IMR-90 (cell line): ENCODE measurements at regions not wholly inside any gene's neighbourhood (a gene's known extent, or its start where the extent isn't known, plus 50 kb on each side); places are given as distances from the start of the nearest gene placed in this dataset.

ENCODE experiments used
- ATAC-seq: fragments of 200-7000 bp; cut with Tn5 transposase; 2 replicates; pipeline ENCODE4 v1.9.1; 2020; ENCODE audit warnings: low read depth, mild to moderate bottlenecking, moderate library complexity
- BruUV-seq: library from RNA; stranded (reverse); fragments of 400-500 nt; replicated peaks from 2 replicates; lab custom pipeline; 2021; lab: Mats Ljungman, UMichigan
- CTCF ChIA-PET: fragments of 300-600 bp; formaldehyde crosslinking; extraction: SDS; loops from one replicate; lab custom pipeline; 2021; ENCODE audit warnings: antibody characterized with exemption; lab: Yijun Ruan, JAX
- POLR2A ChIA-PET: fragments of 300-600 bp; sonication (Branson Sonifier 250); formaldehyde crosslinking; loops from one replicate; lab custom pipeline; 2022; ENCODE audit warnings: antibody characterized with exemption; ENCODE audit not compliant: unreplicated experiment; lab: Charles Lee
- DNase-seq: peaks from one replicate; pipeline ENCODE4 v3.0.0; 2013
- H2AFZ ChIP-seq: replicated peaks from 2 replicates; pipeline ENCODE3; 2013; ENCODE audit warnings: low read length, mild to moderate bottlenecking; ENCODE audit not compliant: poor library complexity
- H2AK5ac ChIP-seq: 2 replicates; pipeline ENCODE4 v1.6.1; 2013; ENCODE audit warnings: low read depth, low read length, inconsistent platforms
- H2AK9ac ChIP-seq: replicated peaks from 2 replicates; pipeline ENCODE3; 2013; ENCODE audit warnings: mild to moderate bottlenecking, low read depth, low read length, moderate library complexity; ENCODE audit not compliant: poor library complexity
- H2BK120ac ChIP-seq: 2 replicates; pipeline ENCODE4 v1.6.1; 2013; ENCODE audit warnings: low read depth, low read length, inconsistent platforms
- H2BK15ac ChIP-seq: 3 replicates; pipeline ENCODE4 v1.6.1; 2013; ENCODE audit warnings: low read depth, low read length, inconsistent platforms
- H2BK20ac ChIP-seq: 2 replicates; pipeline ENCODE4 v1.6.1; 2013; ENCODE audit warnings: low read depth, mild to moderate bottlenecking, inconsistent platforms, low read length, moderate library complexity
- H2BK5ac ChIP-seq: 2 replicates; pipeline ENCODE4 v1.6.1; 2013; ENCODE audit warnings: mild to moderate bottlenecking, low read depth, low read length, inconsistent platforms; ENCODE audit not compliant: poor library complexity, severe bottlenecking
- H3K14ac ChIP-seq: replicated peaks from 2 replicates; pipeline ENCODE4 v1.6.1; 2013; ENCODE audit warnings: low read depth, low read length, inconsistent platforms
- H3K18ac ChIP-seq: 2 replicates; pipeline ENCODE4 v1.6.1; 2013; ENCODE audit warnings: low read depth, low read length, control low read depth
- H3K23ac ChIP-seq: 2 replicates; pipeline ENCODE4 v1.6.1; 2013; ENCODE audit warnings: low read depth, low read length, inconsistent platforms
- H3K27ac ChIP-seq: 2 replicates; pipeline ENCODE4 v1.5.1; 2013; ENCODE audit warnings: mild to moderate bottlenecking, control low read depth, low read length; ENCODE audit not compliant: insufficient read depth
- H3K27me3 ChIP-seq: 2 replicates; pipeline ENCODE4 v1.6.1; 2013; ENCODE audit warnings: low read length; ENCODE audit not compliant: control insufficient read depth, insufficient read depth
- H3K36me3 ChIP-seq: 2 replicates; pipeline ENCODE4 v1.6.1; 2013; ENCODE audit warnings: low read length, mixed read lengths; ENCODE audit not compliant: control insufficient read depth, insufficient read depth
- H3K4ac ChIP-seq: 2 replicates; pipeline ENCODE4 v1.6.1; 2013; ENCODE audit warnings: low read depth, low read length, inconsistent platforms
- H3K4me1 ChIP-seq: 2 replicates; pipeline ENCODE4 v1.6.1; 2013; ENCODE audit warnings: low read length, mixed read lengths; ENCODE audit not compliant: control insufficient read depth, insufficient read depth
- H3K4me2 ChIP-seq: 2 replicates; pipeline ENCODE4 v1.6.1; 2013; ENCODE audit warnings: low read depth, mild to moderate bottlenecking, control low read depth, low read length, moderate library complexity
- H3K4me3 ChIP-seq: 2 replicates; pipeline ENCODE4 v1.5.1; 2013; ENCODE audit warnings: low read depth, mild to moderate bottlenecking, control low read depth, low read length, moderate library complexity; ENCODE audit not compliant: insufficient read depth
- H3K56ac ChIP-seq: 2 replicates; pipeline ENCODE4 v1.6.1; 2013; ENCODE audit warnings: low read length, inconsistent platforms; ENCODE audit not compliant: insufficient read depth; ENCODE audit errors: extremely low read depth
- H3K79me1 ChIP-seq, 2 experiments: 2 replicates each; pipeline ENCODE4 v1.6.1; 2013; ENCODE audit warnings: low read length in 2 of 2, inconsistent platforms in 1 of 2, low read depth in 1 of 2
- H3K9ac ChIP-seq: 2 replicates; pipeline ENCODE4 v1.6.1; 2013; ENCODE audit warnings: low read depth, low read length, control low read depth
- H3K9me1 ChIP-seq: 2 replicates; pipeline ENCODE4 v1.6.1; 2013; ENCODE audit warnings: low read length, inconsistent platforms; ENCODE audit not compliant: insufficient read depth
- H3K9me3 ChIP-seq: 2 replicates; pipeline ENCODE4 v1.6.1; 2013; ENCODE audit warnings: low read length; ENCODE audit not compliant: control insufficient read depth, insufficient read depth
- H4K20me1 ChIP-seq: 2 replicates; pipeline ENCODE4 v1.6.1; 2013; ENCODE audit warnings: low read length, inconsistent platforms; ENCODE audit not compliant: insufficient read depth
- H4K5ac ChIP-seq: 2 replicates; pipeline ENCODE4 v1.6.1; 2013; ENCODE audit warnings: mild to moderate bottlenecking, low read depth, low read length, control low read depth
- H4K8ac ChIP-seq, 2 experiments: 2 replicates each; pipeline ENCODE4 v1.6.1; 2013; ENCODE audit warnings: low read depth in 2 of 2, low read length in 2 of 2, control low read depth in 1 of 2, inconsistent platforms in 1 of 2
- H4K91ac ChIP-seq: 2 replicates; pipeline ENCODE4 v1.6.1; 2013; ENCODE audit warnings: low read depth, low read length, inconsistent platforms; ENCODE audit not compliant: insufficient read depth
- BHLHE40 ChIP-seq: fragments of 150-350 bp; IDR thresholded peaks from 2 replicates; pipeline ENCODE4 v1.6.1; 2016; ENCODE audit warnings: mild to moderate bottlenecking, low read depth, low read length
- CEBPB ChIP-seq: IDR thresholded peaks from 2 replicates; pipeline ENCODE4 v1.6.1; 2012; ENCODE audit warnings: low read depth, low read length, improper control_type of control experiment
- CHD1 ChIP-seq: IDR thresholded peaks from 2 replicates; pipeline ENCODE4 v1.6.1; 2012; ENCODE audit warnings: low read depth, low read length, improper control_type of control experiment
- FOS ChIP-seq: fragments of 150-350 bp; IDR thresholded peaks from 2 replicates; pipeline ENCODE4 v1.6.1; 2016; ENCODE audit warnings: low read depth, low read length
- MAFK ChIP-seq: IDR thresholded peaks from 2 replicates; pipeline ENCODE4 v1.6.1; 2012; ENCODE audit warnings: low read depth, low read length, improper control_type of control experiment
- MAZ ChIP-seq: IDR thresholded peaks from 2 replicates; pipeline ENCODE4 v1.6.1; 2012; ENCODE audit warnings: low read depth, mild to moderate bottlenecking, low read length, improper control_type of control experiment, moderate library complexity, borderline replicate concordance
- MXI1 ChIP-seq: IDR thresholded peaks from 2 replicates; pipeline ENCODE4 v1.6.1; 2012; ENCODE audit warnings: low read depth, mild to moderate bottlenecking, low read length, moderate library complexity, borderline replicate concordance
- NFE2L2 ChIP-seq: fragments of 150-350 bp; IDR thresholded peaks from 2 replicates; pipeline ENCODE4 v1.6.1; 2016; ENCODE audit warnings: low read depth, mild to moderate bottlenecking, low read length
- POLR2A ChIP-seq: IDR thresholded peaks from 2 replicates; pipeline ENCODE4 v1.6.1; 2012; ENCODE audit warnings: mild to moderate bottlenecking, low read depth, low read length
- RAD21 ChIP-seq: IDR thresholded peaks from 2 replicates; pipeline ENCODE4 v1.6.1; 2012; ENCODE audit warnings: low read length, improper control_type of control experiment
- RCOR1 ChIP-seq: IDR thresholded peaks from 2 replicates; pipeline ENCODE4 v1.6.1; 2012; ENCODE audit warnings: mild to moderate bottlenecking, low read length, improper control_type of control experiment; ENCODE audit not compliant: insufficient replicate concordance
- RFX5 ChIP-seq: IDR thresholded peaks from 2 replicates; pipeline ENCODE4 v1.8.0; 2012; ENCODE audit warnings: low read depth, mild to moderate bottlenecking, low read length, moderate library complexity
- SMC3 ChIP-seq: fragments of 150-350 bp; IDR thresholded peaks from 2 replicates; pipeline ENCODE4 v1.6.1; 2016; ENCODE audit warnings: low read depth, mild to moderate bottlenecking, antibody characterized with exemption, low read length, moderate library complexity
- WGBS, 2 experiments: methylation state at CpG; one replicate each; pipeline versions ENCODE4 v1.1.5 to v1.1.7; 2013; ENCODE audit warnings: missing lambda C conversion rate in 2 of 2; ENCODE audit not compliant: insufficient read length in 1 of 2; ENCODE audit errors: extremely low coverage in 2 of 2; 5-methylcytosine and 5-hydroxymethylcytosine counted together
- dilution Hi-C: fragments of 300-500 bp; cut with HindIII; formaldehyde crosslinking; loops from one replicate; pipeline ENCODE4 v1.14.3; 2018; ENCODE audit warnings: low sequenced_read_pairs; ENCODE audit not compliant: unreplicated experiment
- in situ Hi-C: fragments of 300-500 bp; cut with MboI; formaldehyde crosslinking; loops from 3 replicates; pipeline ENCODE4 v1.14.3; 2019; ENCODE audit warnings: low sequenced_read_pairs, inconsistent platforms, mixed read lengths
- intact Hi-C: fragments of 100-400 bp; cut with micrococcal nuclease; formaldehyde crosslinking; loops from 2 replicates; pipeline ENCODE4 v1.10.0; 2022
- TF ChIP-seq, protein P1 (sequence below): conservative IDR thresholded peaks from 2 replicates; pipeline ENCODE4 v1.5.1; 2012; ENCODE audit warnings: mild to moderate bottlenecking, low read depth, low read length, improper control_type of control experiment
- TF ChIP-seq, protein P2 (sequence below): fragments of 150-350 bp; IDR thresholded peaks from 2 replicates; pipeline ENCODE4 v1.6.1; 2017; ENCODE audit warnings: mild to moderate bottlenecking, antibody characterized with exemption, low read length, low read depth
- TF ChIP-seq, protein P3 (sequence below): fragments of 150-350 bp; IDR thresholded peaks from 2 replicates; pipeline ENCODE4 v1.6.1; 2016; ENCODE audit warnings: low read depth, mild to moderate bottlenecking, low read length, moderate library complexity, borderline replicate concordance

DNA sequence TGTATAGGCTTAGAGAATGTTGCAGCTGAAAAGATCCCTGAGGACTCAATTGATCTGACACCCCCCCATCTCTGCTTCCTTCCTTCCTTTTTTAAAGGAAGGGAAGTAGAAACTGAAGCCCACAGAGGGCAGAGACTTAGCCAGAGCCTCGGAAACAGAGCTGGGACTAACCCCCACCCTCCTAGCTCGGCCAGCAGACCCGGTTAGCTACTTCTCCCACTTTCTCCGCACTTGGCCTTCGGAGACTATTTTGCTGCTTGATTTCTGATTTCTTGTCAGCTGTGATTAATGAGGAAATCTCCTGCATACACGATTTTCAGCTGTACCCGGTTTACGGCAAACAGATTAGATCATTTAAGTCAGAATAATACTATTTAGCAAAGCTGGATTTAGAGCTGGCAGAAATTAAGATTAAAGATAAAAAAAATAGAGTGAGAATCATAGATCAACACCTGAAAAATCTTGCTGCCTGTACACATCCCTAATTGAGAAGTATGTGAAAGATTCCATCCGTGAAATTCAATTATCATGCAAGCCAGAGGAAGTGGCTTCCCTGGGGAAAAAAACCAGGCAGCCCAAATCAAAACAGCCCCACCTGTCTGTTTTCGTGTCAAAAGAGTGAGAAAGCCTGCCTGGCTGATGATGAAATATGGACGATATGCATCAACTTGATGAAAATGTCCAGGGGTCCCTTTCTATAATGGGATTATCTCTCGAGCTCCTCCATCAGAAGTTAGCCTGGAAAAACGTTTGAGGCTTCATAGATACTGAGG, 159.5 kb upstream of the SHB start:
- Histone ChIP-seq H3K9me3 (no peaks in the 10 kb centered on the region), H2BK120ac (no peak overlapping the region), H2BK20ac (no peak overlapping the region), H3K4me3 (no peak overlapping the region), H4K8ac (no peak overlapping the region), H3K56ac (no peak overlapping the region), H3K4me1 (0 out of 2 replicates have a peak, but pooled peaks cover 2% of the 10 kb centered on the region), H2BK5ac (no peak overlapping the region), H3K4me2 (no peak overlapping the region), H4K20me1 (no peaks in the 10 kb centered on the region), H3K36me3 (no peaks in the 10 kb centered on the region), H3K9ac (no peak overlapping the region), H3K23ac (no peak overlapping the region), H2AK5ac (no peak overlapping the region), H4K91ac (no peak overlapping the region), H2AK9ac (no peak overlapping the region), H3K4ac (no peak overlapping the region), H3K79me1 (no peaks in the 10 kb centered on the region), H3K27me3 (peaks cover 51% of the 10 kb centered on the region), H3K9me1 (no peaks in the 10 kb centered on the region), H2BK15ac (no peak overlapping the region), H3K27ac (no peak overlapping the region), H4K5ac (no peak overlapping the region), H3K18ac (no peak overlapping the region), H2AFZ (no peak overlapping the region), H3K14ac (no peak overlapping the region)
- no CpG with 5 or more reads among the region's 13 CpGs for WGBS, 2 experiments
- DNase-seq (no peak), ATAC-seq (no peak)
- intact Hi-C loops (no loop called here), in situ Hi-C loops (no loop called here), dilution Hi-C loops (no loop called here)
- no TSS peak for BruUV-seq
- TF ChIP-seq, protein P1, sequence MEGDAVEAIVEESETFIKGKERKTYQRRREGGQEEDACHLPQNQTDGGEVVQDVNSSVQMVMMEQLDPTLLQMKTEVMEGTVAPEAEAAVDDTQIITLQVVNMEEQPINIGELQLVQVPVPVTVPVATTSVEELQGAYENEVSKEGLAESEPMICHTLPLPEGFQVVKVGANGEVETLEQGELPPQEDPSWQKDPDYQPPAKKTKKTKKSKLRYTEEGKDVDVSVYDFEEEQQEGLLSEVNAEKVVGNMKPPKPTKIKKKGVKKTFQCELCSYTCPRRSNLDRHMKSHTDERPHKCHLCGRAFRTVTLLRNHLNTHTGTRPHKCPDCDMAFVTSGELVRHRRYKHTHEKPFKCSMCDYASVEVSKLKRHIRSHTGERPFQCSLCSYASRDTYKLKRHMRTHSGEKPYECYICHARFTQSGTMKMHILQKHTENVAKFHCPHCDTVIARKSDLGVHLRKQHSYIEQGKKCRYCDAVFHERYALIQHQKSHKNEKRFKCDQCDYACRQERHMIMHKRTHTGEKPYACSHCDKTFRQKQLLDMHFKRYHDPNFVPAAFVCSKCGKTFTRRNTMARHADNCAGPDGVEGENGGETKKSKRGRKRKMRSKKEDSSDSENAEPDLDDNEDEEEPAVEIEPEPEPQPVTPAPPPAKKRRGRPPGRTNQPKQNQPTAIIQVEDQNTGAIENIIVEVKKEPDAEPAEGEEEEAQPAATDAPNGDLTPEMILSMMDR, result no peak
- no peak for TF ChIP-seq NFE2L2
- no peak for TF ChIP-seq MAFK
- TF ChIP-seq RFX5, result no peak
- TF ChIP-seq POLR2A, result no peak
- TF ChIP-seq MAZ, result no peak
- TF ChIP-seq CEBPB, result no peak
- no peak for TF ChIP-seq BHLHE40
- TF ChIP-seq RAD21, result no peak
- TF ChIP-seq FOS, result no peak
- no peak for TF ChIP-seq MXI1
- TF ChIP-seq CHD1, result no peak
- no peak for TF ChIP-seq SMC3
- TF ChIP-seq, protein P2, sequence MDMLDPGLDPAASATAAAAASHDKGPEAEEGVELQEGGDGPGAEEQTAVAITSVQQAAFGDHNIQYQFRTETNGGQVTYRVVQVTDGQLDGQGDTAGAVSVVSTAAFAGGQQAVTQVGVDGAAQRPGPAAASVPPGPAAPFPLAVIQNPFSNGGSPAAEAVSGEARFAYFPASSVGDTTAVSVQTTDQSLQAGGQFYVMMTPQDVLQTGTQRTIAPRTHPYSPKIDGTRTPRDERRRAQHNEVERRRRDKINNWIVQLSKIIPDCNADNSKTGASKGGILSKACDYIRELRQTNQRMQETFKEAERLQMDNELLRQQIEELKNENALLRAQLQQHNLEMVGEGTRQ, result no peak
- TF ChIP-seq RCOR1, result no peak
- TF ChIP-seq, protein P3, sequence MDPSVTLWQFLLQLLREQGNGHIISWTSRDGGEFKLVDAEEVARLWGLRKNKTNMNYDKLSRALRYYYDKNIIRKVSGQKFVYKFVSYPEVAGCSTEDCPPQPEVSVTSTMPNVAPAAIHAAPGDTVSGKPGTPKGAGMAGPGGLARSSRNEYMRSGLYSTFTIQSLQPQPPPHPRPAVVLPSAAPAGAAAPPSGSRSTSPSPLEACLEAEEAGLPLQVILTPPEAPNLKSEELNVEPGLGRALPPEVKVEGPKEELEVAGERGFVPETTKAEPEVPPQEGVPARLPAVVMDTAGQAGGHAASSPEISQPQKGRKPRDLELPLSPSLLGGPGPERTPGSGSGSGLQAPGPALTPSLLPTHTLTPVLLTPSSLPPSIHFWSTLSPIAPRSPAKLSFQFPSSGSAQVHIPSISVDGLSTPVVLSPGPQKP, result no peak
- POLR2A ChIA-PET, result interaction anchor here (0.8 kb wide), 1 partner anchor 444 kb away, joined by 5 read pairs; the partner anchor contains the start of gene EXOSC3
- CTCF ChIA-PET, result no interaction called here
